Peyer's patch (tissue), 4 donors: ENCODE measurements at regions not wholly inside any gene's neighbourhood (a gene's known extent, or its start where the extent isn't known, plus 50 kb on each side); places are given as distances from the start of the nearest gene placed in this dataset.

Source experiments
- POLR2A ChIP-seq, 2 donors: fragments of 450-650 bp; IDR thresholded peaks; one replicate each; pipeline ENCODE4 v1.5.1; 2017; ENCODE audit warnings: antibody characterized with exemption in 2 of 2, mild to moderate bottlenecking in 2 of 2, moderate library complexity in 2 of 2
- TF ChIP-seq, protein P1 (sequence below), 6 experiments: fragments of 450-650 bp in 4 of 6; fragments of 200-600 bp in 2 of 6; sonication (generic) in 1 of 6; IDR thresholded peaks; one replicate each; pipeline ENCODE4 v1.5.1; 2017 to 2019; ENCODE audit warnings: antibody characterized with exemption in 6 of 6, mild to moderate bottlenecking in 3 of 6, moderate library complexity in 1 of 6

DNA sequence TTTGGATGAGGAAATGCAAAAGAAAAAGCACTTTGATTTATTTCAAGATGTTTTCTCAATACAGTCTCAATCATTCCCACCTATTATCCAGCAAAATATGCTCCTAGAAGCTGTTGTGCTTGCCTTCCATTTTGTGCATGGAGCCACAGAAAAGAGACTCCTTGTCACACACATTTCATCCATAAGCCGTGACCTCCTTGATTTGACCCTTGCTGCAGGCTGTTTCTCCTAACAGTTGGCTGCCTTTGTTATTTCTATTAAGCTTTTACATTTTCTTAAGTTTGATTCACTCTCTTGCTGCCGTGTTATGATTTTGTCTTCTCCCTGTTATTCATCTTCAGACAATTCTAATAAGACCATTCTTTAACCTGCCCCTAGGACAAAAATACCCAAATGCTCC lies 124.2 kb upstream of the PLAAT1 start:
- TF ChIP-seq, protein P1, sequence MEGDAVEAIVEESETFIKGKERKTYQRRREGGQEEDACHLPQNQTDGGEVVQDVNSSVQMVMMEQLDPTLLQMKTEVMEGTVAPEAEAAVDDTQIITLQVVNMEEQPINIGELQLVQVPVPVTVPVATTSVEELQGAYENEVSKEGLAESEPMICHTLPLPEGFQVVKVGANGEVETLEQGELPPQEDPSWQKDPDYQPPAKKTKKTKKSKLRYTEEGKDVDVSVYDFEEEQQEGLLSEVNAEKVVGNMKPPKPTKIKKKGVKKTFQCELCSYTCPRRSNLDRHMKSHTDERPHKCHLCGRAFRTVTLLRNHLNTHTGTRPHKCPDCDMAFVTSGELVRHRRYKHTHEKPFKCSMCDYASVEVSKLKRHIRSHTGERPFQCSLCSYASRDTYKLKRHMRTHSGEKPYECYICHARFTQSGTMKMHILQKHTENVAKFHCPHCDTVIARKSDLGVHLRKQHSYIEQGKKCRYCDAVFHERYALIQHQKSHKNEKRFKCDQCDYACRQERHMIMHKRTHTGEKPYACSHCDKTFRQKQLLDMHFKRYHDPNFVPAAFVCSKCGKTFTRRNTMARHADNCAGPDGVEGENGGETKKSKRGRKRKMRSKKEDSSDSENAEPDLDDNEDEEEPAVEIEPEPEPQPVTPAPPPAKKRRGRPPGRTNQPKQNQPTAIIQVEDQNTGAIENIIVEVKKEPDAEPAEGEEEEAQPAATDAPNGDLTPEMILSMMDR (IDR thresholded peaks at IDR 0.05): no peak
- TF ChIP-seq POLR2A (IDR thresholded peaks at IDR 0.05): no peak
